ENCODE measurements at regions not wholly inside any gene's neighbourhood (a gene's known extent, or its start where the extent isn't known, plus 50 kb on each side); places are given as distances from the start of the nearest gene placed in this dataset.

DNA sequence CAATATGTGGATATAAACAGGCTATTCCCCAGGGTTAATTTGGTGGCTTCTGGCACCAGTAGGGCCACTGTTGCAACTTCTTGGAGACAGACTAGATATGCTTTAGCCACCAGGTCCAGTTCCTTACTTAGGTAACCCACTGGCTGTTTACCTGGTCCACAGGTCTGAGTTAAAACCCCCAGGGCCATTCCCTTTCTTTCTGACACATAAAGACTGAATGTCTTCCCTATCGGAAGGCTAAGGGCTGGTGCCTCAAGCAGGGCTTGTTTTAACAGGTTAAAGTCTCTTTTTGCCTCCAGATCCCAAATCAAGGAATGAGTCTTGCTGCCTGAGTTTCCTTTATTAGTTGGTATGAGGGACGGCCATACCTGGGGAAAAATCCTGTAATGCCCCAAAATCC, 1052.7 kb upstream of the CNTN5 start:
- no peak for DNase-seq (ENCODE audit: low spot score)
- no peak for TF ChIP-seq CTCF (IDR thresholded peaks at IDR 0.05)

GRCh38 chr11:97972731-97973130, 1048.0 kb upstream of the CNTN5 start:
- no peak for DNase-seq (ENCODE audit: low spot score)
- no peak for TF ChIP-seq CTCF (IDR thresholded peaks at IDR 0.05)
- no peak for ATAC-seq (ENCODE audit: low FRiP score)

More for the DNA sequence above, 1052.7 kb upstream of the CNTN5 start:
- ATAC-seq (ENCODE audit: low FRiP score): no peak

- no peak for TF ChIP-seq CTCF (IDR thresholded peaks at IDR 0.05)
- ATAC-seq (ENCODE audit: low FRiP score): no peak
- no peak for DNase-seq (ENCODE audit: low spot score)
Observed at GRCh38 chr11:97973352-97973857, 1047.3 kb upstream of the CNTN5 start.

DNA sequence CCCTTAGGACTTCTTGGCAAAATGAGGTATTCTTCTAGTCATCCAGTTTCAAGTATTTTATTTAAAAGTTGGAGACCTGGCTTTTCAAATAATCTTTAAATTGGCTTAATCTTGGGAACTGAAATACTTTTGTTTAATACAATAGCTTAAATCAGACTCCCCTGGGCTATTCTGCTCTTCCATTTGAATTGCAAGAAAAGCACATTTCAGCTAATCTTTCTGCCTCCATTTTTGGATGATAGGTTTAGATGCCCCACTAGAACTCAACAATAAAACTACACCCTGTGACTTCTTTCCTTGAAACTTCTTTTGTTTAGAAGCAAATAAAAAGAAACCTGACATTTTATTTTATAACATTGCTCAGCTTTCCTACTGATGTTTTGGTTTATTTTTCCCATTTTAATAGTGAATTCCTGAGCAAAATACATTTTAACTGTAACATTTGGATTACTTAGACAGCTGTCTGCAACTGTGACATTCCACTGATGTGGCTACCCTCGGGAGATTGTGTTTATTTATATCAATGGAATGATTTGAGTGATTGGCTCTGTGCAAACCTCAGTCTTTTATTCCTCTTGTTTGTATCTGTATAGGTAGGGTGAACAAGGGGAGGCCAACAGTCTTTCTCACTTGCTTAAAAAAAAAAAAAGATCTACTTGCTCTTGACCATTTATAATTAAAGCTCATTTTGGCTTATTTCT, 1045.8 kb upstream of the CNTN5 start:
- no peak for ATAC-seq (ENCODE audit: low FRiP score)
- no peak for TF ChIP-seq CTCF (IDR thresholded peaks at IDR 0.05)

DNA sequence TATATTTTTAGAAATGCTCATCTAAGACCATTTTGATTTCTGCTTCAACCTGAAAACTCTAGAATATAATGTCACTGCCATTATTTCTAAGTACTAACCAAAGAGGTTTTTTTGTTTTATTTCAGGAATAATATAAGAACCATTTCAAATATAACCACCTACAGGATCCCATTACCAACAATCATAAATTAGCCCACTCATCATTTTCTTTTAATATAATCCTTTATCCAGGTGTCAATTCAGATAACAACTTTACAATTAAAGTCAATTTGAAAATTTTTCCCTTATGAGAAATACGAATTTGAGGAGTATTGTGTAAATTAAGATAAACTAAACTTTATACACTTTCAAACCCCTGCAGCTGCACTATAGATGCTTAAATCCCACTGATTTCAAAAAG, 1043.0 kb upstream of the CNTN5 start:
- DNase-seq (ENCODE audit: low spot score) (no peak), ATAC-seq (ENCODE audit: low FRiP score) (no peak)
- TF ChIP-seq CTCF (IDR thresholded peaks at IDR 0.05): no peak

More for the DNA sequence above, 1045.8 kb upstream of the CNTN5 start:
- DNase-seq (ENCODE audit: low spot score): no peak

DNA sequence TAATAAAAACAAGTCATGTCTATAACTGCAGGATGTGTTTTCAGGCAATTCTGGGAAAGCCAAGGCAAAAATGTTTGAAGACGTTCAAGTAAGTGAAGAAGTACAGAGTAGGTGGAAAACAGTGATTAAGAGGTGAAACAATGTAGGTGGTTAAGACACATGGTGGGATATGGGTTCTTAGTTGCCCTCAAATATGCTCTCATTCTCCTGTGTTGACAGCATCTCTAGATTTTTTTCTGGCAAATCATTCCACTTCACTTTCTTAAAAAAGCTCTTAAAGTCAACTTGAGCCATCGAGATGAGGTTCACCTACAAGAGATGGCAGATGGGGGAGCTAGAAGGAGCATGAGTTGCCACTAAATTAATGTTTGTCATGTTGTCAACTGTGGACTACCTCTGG, 1041.0 kb upstream of the CNTN5 start:
- no peak for ATAC-seq (ENCODE audit: low FRiP score)
- TF ChIP-seq CTCF (IDR thresholded peaks at IDR 0.05): no peak
- no peak for DNase-seq (ENCODE audit: low spot score)

GRCh38 chr11:97982512-97982911, 1038.2 kb upstream of the CNTN5 start:
- TF ChIP-seq CTCF (IDR thresholded peaks at IDR 0.05): no peak
- DNase-seq (ENCODE audit: low spot score): no peak
- no peak for ATAC-seq (ENCODE audit: low FRiP score)
